Epithelial cell of esophagus (primary cell): ENCODE measurements at regions not wholly inside any gene's neighbourhood (a gene's known extent, or its start where the extent isn't known, plus 50 kb on each side); places are given as distances from the start of the nearest gene placed in this dataset.
A peak's percentile ranks its signal among the peaks of the same experiment; 100 is the strongest.
"Not testable (repeated sequence)": the region's sequence is repeated elsewhere in the genome, so short reads cannot be mapped to it uniquely, and the experiment has no call there.

Source experiments
- DNase-seq: peaks from one replicate; pipeline ENCODE4 v3.0.0; 2010; ENCODE audit warnings: low read depth
- H3K4me3 ChIP-seq: 2 replicates; pipeline ENCODE4 v1.5.1; 2011; ENCODE audit warnings: mild to moderate bottlenecking, low read length, control low read depth
- TF ChIP-seq, protein P1 (sequence below): IDR thresholded peaks from 2 replicates; pipeline ENCODE4 v1.5.1; 2011; ENCODE audit warnings: low read depth, mild to moderate bottlenecking, low read length, control low read depth, inconsistent platforms; ENCODE audit not compliant: insufficient read depth; ENCODE audit errors: missing control alignments

DNA sequence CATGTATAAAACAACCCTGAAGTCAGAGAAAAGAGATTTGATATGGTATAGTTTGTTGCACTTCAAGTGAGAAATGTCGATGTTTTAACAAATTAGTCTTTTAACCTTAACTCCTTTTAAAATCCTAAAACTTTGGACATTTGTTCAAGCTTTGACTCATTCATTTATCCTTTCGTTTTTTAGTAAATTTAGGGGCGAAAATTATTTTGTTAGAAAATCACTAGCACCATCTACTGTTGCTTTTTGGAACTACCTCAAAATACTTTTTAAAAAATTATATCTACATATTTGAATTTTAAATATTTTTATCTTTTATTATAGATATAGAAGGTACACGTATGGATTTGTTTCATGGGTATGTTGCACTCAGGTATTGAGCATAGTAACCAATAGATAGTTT, 165.1 kb upstream of the POF1B start:
- TF ChIP-seq, protein P1, sequence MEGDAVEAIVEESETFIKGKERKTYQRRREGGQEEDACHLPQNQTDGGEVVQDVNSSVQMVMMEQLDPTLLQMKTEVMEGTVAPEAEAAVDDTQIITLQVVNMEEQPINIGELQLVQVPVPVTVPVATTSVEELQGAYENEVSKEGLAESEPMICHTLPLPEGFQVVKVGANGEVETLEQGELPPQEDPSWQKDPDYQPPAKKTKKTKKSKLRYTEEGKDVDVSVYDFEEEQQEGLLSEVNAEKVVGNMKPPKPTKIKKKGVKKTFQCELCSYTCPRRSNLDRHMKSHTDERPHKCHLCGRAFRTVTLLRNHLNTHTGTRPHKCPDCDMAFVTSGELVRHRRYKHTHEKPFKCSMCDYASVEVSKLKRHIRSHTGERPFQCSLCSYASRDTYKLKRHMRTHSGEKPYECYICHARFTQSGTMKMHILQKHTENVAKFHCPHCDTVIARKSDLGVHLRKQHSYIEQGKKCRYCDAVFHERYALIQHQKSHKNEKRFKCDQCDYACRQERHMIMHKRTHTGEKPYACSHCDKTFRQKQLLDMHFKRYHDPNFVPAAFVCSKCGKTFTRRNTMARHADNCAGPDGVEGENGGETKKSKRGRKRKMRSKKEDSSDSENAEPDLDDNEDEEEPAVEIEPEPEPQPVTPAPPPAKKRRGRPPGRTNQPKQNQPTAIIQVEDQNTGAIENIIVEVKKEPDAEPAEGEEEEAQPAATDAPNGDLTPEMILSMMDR, result peak; percentile 30
- no peak overlapping the region for H3K4me3 ChIP-seq
- DNase-seq, result no peak

DNA sequence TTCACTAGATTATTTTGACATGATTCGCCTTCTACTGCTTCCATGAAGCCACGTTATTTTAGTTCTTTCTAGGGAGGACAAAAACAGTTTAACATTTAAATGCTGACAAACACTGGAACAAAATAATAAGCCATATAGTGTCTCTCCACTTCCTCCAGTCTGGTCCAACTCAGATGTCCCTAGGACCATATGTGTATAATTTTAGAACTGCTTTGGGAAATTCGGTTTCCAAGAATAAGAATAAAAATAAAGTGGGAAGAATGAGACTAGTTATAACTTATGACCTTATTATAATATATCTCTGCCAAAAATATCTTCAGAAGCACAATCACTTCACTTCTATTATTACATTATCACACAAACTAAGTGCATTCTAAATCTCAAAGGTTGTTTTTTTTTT, 164.4 kb upstream of the POF1B start:
- TF ChIP-seq, protein P1, result no peak
- no peak for DNase-seq

DNA sequence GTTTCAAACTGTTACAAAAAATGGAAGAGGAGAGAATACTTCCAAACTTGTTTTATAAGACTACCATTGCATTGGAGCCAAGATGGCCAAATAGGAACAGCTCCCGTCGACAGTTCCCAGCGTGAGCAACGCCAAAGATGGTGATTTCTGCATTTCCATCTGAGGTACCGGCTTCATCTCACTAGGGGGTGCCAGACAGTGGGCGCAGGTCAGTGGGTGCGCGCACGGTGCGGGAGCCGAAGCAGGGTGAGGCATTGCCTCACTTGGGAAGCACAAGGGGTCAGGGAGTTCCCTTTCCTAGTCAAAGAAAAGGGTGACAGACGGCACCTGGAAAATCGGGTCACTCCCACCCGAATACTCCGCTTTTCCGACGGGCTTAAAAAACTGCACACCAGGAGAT, 149.7 kb upstream of the POF1B start:
- not testable (repeated sequence) for DNase-seq

More for the DNA sequence above, 164.4 kb upstream of the POF1B start:
- H3K4me3 ChIP-seq, result no peak overlapping the region

DNA sequence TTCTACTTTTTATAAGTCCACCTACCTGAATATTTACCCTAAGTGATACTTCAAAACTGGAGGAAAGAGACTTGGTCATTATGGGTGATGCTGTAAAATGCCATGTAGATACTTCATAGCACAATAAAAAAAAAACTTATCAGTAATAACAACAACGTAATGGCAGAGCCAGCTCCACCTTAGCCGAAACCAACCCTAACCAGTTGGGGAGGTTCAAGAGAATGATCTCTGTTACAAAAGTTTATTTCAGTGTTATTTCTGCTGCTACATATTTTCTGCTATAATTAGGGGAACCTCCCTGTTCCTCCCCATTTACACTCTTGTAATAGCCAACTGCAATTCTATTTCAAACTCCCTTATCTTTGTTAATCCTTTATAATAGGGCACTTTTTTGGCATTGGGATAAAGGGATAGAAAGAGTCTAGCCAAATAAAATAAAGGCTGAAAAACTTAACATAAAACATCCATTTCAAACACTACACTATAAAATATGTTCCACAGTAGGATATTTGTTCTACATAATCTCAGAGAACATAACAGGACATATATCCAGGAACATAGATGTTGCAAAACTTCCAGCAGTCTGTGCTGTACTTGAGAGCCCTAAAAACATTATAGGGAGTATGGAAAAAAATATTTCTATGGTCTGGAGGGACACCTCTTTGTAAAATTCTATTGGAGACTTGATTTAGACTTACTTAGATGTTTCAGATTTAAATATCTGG, 138.7 kb upstream of the POF1B start:
- TF ChIP-seq, protein P1, result no peak
- H3K4me3 ChIP-seq, result no peak overlapping the region
- DNase-seq, result peak; percentile 24

More for the DNA sequence above, 149.7 kb upstream of the POF1B start:
- H3K4me3 ChIP-seq, result not testable (repeated sequence)

DNA sequence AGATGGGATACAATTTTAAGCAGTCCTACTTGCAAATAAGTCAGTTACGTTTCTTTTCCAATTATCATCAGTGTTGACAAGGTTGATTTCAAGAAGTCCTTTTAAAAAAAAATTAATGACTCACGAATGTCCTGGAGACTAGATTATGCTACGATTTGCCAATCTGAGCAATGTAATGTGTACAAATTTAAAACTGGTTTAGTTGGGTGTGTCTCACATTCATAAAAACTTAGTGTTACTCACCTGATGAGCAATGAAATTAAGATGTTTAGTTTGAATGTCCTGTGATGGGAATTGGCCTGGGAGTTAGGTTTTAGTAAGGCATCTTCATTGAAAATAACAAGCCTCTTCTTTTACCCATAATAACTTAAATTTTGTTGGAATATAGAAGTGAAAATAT, 136.7 kb upstream of the POF1B start:
- no peak overlapping the region for H3K4me3 ChIP-seq
- TF ChIP-seq, protein P1, result no peak
- DNase-seq, result peak; percentile 86

DNA sequence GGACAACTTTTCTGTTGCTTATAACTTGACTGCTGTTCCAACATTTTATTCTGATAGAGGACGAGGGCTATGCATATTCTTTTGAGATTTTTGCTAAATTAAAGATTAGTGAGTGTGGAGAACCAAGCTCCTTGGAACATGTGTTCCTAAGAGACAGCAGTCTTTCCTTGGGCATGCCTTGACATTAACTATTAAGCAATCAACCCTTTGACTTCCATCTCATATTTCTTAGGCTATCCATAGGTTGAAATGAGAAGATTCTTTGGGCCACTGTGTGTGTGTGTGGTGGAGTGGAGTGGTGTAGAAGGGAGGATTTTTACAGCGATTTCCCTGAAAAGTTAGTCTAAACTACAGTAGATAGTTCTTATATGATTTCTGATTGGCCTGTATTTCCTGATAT, 127.4 kb upstream of the POF1B start:
- TF ChIP-seq, protein P1, result no peak
- peak; percentile 56 for DNase-seq
- no peak overlapping the region for H3K4me3 ChIP-seq

DNA sequence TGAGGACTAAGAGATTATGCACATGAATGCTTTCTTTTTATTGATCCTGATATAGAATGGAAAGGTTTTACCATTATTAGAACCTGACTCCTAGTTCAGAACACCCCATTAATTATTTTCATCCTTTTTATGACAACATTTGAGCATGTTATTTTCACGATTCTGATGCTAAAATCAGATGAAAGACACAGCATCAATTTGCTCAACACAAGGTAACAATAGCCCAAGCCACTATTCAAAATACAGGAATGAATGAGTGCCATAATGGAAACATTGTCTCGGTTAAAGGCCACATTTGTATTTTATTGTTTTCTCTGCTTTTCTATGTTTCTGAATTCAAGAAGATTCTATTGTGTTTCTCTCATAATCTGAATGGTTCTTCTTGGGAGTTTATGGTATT, 126.3 kb upstream of the POF1B start:
- no peak for DNase-seq
- TF ChIP-seq, protein P1, result no peak
- H3K4me3 ChIP-seq, result no peak overlapping the region
